SU-DHL-6 (cell line): ENCODE measurements at regions not wholly inside any gene's neighbourhood (a gene's known extent, or its start where the extent isn't known, plus 50 kb on each side); places are given as distances from the start of the nearest gene placed in this dataset.

ENCODE experiments used
- EZH2phosphoT487 ChIP-seq: fragments of 200-600 bp; sonication (generic), shearing (Covaris generic); conservative IDR thresholded peaks from 2 replicates; pipeline ENCODE4 v1.6.1; 2018; ENCODE audit warnings: mild to moderate bottlenecking, antibody characterized with exemption, low read length, moderate library complexity, mixed read lengths
- TF ChIP-seq, protein P1 (sequence below): fragments of 200-600 bp; sonication (generic); IDR thresholded peaks from one replicate; pipeline ENCODE4 v1.5.1; 2017; ENCODE audit warnings: antibody characterized with exemption, mild to moderate bottlenecking, low read length, moderate library complexity; ENCODE audit not compliant: insufficient read depth, poor library complexity, severe bottlenecking

DNA sequence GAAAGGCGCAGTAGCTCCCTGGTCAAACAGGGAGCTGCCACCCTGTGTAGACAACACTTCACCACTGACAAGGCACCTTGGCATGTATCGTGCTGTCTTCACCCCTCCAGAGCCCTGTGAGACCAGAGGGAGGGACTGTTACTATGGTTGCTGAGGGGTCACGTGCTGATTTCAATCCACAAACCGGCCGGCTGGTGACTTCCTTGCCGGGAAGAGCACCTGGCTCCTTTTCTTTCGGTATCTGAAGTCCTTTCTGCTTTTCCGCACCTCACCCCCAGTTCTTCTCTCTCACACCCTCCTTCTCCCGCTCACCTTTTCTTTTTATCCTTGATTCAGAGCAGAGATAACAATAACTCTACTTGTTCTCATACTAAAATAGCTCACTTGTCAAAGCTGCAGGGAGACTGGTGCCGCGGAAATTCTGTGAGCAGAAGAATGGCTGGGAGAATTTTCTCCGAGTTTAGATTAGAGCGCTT, 327.2 kb downstream of the ZSWIM6 start:
- TF ChIP-seq, protein P1, sequence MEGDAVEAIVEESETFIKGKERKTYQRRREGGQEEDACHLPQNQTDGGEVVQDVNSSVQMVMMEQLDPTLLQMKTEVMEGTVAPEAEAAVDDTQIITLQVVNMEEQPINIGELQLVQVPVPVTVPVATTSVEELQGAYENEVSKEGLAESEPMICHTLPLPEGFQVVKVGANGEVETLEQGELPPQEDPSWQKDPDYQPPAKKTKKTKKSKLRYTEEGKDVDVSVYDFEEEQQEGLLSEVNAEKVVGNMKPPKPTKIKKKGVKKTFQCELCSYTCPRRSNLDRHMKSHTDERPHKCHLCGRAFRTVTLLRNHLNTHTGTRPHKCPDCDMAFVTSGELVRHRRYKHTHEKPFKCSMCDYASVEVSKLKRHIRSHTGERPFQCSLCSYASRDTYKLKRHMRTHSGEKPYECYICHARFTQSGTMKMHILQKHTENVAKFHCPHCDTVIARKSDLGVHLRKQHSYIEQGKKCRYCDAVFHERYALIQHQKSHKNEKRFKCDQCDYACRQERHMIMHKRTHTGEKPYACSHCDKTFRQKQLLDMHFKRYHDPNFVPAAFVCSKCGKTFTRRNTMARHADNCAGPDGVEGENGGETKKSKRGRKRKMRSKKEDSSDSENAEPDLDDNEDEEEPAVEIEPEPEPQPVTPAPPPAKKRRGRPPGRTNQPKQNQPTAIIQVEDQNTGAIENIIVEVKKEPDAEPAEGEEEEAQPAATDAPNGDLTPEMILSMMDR, result no peak
- TF ChIP-seq EZH2phosphoT487, result no peak
